Thoracic aorta (tissue), 2 donors: ENCODE measurements at regions not wholly inside any gene's neighbourhood (a gene's known extent, or its start where the extent isn't known, plus 50 kb on each side); places are given as distances from the start of the nearest gene placed in this dataset.

Experiments
- ATAC-seq: fragments of 150-250 bp; one replicate; pipeline ENCODE4 v1.8.0; 2017; ENCODE audit warnings: low read depth; ENCODE audit not compliant: insufficient number of reproducible peaks, low FRiP score
- DNase-seq: peaks from one replicate; pipeline ENCODE4 v3.0.0-alpha.2; 2020; ENCODE audit warnings: low spot score
- H3K27ac ChIP-seq, 2 donors: fragments of 200-600 bp; sonication (generic); 1 replicate in 1 of 2; 2 replicates in 1 of 2; pipeline ENCODE4 v1.5.1; 2016; ENCODE audit warnings: mild to moderate bottlenecking in 2 of 2, moderate library complexity in 2 of 2
- H3K27me3 ChIP-seq: fragments of 200-600 bp; sonication (generic); replicated peaks from 2 replicates; pipeline ENCODE4 v1.6.0; 2016; ENCODE audit warnings: mild to moderate bottlenecking; ENCODE audit not compliant: insufficient read depth
- H3K36me3 ChIP-seq: fragments of 200-600 bp; sonication (generic); one replicate; pipeline ENCODE4 v1.5.1; 2016
- H3K4me1 ChIP-seq, 2 donors: fragments of 200-600 bp; sonication (generic); 1 replicate in 1 of 2; 2 replicates in 1 of 2; pipeline versions ENCODE4 v1.5.1 to v1.6.0; 2016; ENCODE audit warnings: low read depth in 2 of 2, mild to moderate bottlenecking in 1 of 2; ENCODE audit not compliant: control insufficient read depth in 1 of 2
- H3K4me3 ChIP-seq: fragments of 200-600 bp; sonication (generic); 2 replicates; pipeline ENCODE4 v1.5.1; 2016; ENCODE audit warnings: mild to moderate bottlenecking
- H3K9me3 ChIP-seq: fragments of 200-600 bp; sonication (generic); 2 replicates; pipeline ENCODE4 v1.5.1; 2016
- TF ChIP-seq, protein P1 (sequence below): fragments of 200-600 bp; sonication (generic); IDR thresholded peaks from one replicate; pipeline ENCODE4 v1.5.1; 2019; ENCODE audit warnings: antibody characterized with exemption

DNA sequence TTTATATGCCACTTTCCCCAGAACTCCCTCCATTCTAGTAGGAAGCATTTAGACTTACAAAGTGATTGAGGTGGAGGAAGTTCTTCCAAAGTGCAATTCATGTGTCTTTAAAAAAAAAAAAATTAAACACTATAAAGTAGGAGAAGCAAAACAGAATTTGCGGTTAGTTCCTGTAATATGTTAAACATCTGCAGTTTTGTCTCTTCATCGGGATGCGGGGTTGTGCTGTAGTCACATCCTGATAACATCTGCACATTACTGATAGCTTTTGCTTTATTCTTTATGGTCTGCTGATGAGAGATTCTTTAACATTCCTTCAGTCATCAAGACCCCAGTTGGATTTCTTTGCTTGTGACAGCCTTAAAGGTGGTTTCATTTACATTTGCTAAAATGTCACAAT is 694.3 kb downstream of the NR2F1-AS1 start:
- ATAC-seq (no peak), DNase-seq (no peak)
- Histone ChIP-seq H3K36me3 (no peaks in the 10 kb centered on the region), H3K27me3 (no peaks in the 10 kb centered on the region), H3K9me3 (no peaks in the 10 kb centered on the region), H3K4me3 (no peak overlapping the region), H3K4me1 (no peaks in the 10 kb centered on the region), H3K27ac (no peak overlapping the region)
- TF ChIP-seq, protein P1, sequence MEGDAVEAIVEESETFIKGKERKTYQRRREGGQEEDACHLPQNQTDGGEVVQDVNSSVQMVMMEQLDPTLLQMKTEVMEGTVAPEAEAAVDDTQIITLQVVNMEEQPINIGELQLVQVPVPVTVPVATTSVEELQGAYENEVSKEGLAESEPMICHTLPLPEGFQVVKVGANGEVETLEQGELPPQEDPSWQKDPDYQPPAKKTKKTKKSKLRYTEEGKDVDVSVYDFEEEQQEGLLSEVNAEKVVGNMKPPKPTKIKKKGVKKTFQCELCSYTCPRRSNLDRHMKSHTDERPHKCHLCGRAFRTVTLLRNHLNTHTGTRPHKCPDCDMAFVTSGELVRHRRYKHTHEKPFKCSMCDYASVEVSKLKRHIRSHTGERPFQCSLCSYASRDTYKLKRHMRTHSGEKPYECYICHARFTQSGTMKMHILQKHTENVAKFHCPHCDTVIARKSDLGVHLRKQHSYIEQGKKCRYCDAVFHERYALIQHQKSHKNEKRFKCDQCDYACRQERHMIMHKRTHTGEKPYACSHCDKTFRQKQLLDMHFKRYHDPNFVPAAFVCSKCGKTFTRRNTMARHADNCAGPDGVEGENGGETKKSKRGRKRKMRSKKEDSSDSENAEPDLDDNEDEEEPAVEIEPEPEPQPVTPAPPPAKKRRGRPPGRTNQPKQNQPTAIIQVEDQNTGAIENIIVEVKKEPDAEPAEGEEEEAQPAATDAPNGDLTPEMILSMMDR = no peak

DNA sequence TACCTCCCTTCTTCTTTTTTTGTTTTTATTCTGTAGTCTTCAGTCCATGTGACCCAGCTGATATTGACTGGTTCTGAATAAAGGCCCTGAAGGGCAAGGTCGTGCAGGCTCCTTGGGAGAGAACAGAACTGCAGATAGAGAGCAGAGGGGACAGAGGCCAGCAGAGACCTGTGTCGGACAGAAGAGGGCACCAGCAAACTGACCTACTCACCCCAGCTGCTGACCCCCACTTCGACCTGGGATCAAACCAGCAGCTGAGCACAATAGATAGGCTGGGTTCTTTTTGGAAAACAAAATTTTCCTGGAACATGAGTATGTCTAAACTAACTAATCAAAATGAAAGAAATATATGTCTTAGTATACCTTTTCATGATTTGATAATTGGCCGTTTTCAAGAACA is 695.1 kb downstream of the NR2F1-AS1 start:
- ATAC-seq = no peak
- Histone ChIP-seq H3K27me3 (no peaks in the 10 kb centered on the region), H3K4me3 (no peak overlapping the region), H3K27ac (no peak overlapping the region), H3K4me1 (no peaks in the 10 kb centered on the region), H3K36me3 (no peaks in the 10 kb centered on the region), H3K9me3 (no peaks in the 10 kb centered on the region)
- DNase-seq = no peak
- TF ChIP-seq, protein P1 = no peak

DNA sequence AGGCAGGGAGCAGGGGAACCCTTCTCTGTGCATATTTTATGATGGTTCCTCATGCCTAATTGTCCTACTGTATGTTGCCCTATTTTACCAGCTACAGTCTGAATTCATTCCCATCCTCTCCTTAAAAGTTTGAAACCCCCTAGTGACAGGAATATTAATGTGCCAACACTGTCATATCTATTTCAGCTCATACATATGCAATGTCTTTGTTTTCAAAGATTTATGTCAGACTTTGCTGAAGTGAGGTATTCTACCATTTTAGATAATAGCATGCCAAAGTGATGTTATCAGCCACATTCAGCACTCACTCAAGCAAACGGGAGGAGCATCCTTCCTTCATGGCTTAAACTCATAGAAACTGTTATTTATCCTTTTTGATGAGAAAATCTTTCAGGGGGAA is 696.5 kb downstream of the NR2F1-AS1 start:
- Histone ChIP-seq H3K4me1 (no peaks in the 10 kb centered on the region), H3K36me3 (no peaks in the 10 kb centered on the region), H3K27me3 (no peaks in the 10 kb centered on the region), H3K9me3 (no peaks in the 10 kb centered on the region), H3K27ac (no peak overlapping the region), H3K4me3 (no peak overlapping the region)
- TF ChIP-seq, protein P1 = no peak
- DNase-seq (no peak), ATAC-seq (no peak)

DNA sequence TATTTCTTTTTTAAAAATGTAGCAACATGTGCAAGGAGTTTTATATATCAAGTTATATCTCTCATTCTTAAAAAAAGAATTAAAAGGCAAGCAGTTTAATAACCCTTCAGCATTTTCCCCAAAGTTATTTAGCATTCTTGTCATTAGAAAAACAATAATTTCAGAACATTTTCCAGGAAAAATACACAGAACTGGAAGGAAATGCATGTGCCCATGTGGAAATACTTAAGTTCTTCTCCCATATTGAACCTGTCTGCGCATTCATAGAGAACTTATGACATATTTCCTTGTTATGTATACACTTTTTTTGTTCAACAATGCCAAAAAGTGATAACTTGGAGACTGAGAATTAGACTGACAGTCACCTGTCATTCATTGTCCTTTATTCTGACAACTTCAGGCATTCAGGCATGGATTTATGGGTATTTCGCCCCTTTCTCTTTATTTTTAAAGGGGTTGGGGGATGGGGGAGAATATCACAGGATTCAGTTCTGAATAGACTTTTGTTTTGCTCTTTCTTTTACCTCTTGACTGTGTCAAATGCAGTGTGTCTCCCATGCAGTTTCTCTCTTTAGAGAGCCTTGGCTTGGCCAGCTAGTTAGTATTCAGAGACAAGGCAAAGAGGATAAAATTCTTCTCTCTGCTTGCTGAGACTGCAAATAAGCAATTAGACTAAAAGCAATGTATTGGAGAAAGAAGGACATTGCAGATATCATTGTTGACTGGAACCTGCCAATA is 701.0 kb downstream of the NR2F1-AS1 start:
- peaks cover 3% of the 10 kb centered on the region for H3K9me3 ChIP-seq
- H3K27me3 ChIP-seq = no peaks in the 10 kb centered on the region
- no peaks in the 10 kb centered on the region for H3K36me3 ChIP-seq
- TF ChIP-seq, protein P1 = no peak
- no peaks in the 10 kb centered on the region for H3K4me1 ChIP-seq
- DNase-seq (no peak), ATAC-seq (no peak)
- H3K27ac ChIP-seq = no peak overlapping the region
- no peak overlapping the region for H3K4me3 ChIP-seq

DNA sequence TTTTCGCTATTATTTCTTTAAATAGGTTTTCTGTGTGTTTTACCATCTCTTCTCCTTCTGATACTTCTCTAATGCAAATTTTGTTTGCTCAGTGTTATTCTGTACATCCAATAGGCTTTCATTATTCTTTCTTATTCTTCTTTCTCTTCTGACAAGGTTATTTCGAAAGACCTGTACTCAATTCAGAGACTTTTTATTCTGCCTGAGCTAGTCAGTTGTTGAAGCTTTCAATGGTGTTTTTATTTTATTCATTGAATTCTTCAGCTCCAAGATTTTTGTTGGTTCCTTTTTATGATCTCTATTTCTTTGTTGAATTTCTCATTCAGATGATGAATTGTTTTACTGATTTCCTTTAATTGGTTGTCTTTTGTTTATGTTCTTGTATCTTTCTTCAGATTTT is 706.2 kb downstream of the NR2F1-AS1 start:
- DNase-seq = no peak
- TF ChIP-seq, protein P1 = no peak
- peaks cover 3% of the 10 kb centered on the region for H3K9me3 ChIP-seq

More for the DNA sequence above, 706.2 kb downstream of the NR2F1-AS1 start:
- Histone ChIP-seq H3K27ac (no peak overlapping the region), H3K4me1 (no peaks in the 10 kb centered on the region), H3K27me3 (no peaks in the 10 kb centered on the region), H3K4me3 (no peak overlapping the region), H3K36me3 (no peaks in the 10 kb centered on the region)
- ATAC-seq = no peak
